NCI-H1417 (cell line): ENCODE measurements at regions not wholly inside any gene's neighbourhood (a gene's known extent, or its start where the extent isn't known, plus 50 kb on each side); places are given as distances from the start of the nearest gene placed in this dataset.
"Not testable (repeated sequence)": the region's sequence is repeated elsewhere in the genome, so short reads cannot be mapped to it uniquely, and the experiment has no call there.

Experiments used
- DNase-seq, 3 experiments: peaks; one replicate each; lab custom pipeline; 2025; lab: John Stamatoyannopoulos, UW

- DNase-seq: no peak
These were observed 269.7 kb downstream of the UBE3D start for GRCh38 chr6:82795940-82796339.

DNA sequence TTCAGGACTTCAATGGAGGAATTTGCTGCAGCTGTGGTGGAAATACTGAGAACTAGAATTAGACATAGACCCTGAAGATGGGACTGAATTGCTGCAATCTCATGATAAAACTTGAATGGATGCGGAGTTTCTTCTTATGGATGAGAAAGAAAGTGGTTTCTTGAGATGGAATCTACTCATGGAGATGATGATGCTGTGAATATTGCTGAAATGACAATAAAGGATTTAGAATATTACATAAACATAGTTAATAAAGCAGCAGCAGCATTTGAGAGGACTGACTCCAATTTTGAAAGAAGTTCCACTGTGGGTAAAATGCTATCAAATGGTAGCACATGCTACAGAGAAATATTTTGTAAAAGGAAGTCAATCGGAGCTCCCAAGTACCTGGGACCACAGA, 264.6 kb downstream of the UBE3D start:
- no peak for DNase-seq

GRCh38 chr6:82816243-82816642, 249.4 kb downstream of the UBE3D start:
- DNase-seq: not testable (repeated sequence)

DNA sequence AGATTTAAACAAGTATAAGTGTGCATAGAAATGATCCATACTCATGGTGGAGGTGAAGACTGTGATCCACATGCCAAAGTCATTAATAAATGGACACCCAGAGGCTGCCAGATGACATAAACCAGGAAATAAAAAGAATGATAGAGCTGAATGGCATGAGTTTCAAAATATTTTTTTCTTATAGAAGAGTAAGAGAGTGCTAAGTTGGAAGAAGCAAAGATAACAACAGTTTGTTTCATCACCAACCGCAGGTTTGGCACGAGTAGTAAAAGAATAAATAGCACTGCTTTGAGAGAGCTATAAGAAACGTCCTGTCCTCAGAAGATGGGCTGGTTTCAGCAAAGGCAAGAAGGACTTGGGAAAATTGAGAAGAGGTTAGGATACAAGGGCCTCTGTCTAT, 246.9 kb downstream of the UBE3D start:
- DNase-seq: no peak

GRCh38 chr6:82823361-82823760, 242.3 kb downstream of the UBE3D start:
- DNase-seq: no peak

DNA sequence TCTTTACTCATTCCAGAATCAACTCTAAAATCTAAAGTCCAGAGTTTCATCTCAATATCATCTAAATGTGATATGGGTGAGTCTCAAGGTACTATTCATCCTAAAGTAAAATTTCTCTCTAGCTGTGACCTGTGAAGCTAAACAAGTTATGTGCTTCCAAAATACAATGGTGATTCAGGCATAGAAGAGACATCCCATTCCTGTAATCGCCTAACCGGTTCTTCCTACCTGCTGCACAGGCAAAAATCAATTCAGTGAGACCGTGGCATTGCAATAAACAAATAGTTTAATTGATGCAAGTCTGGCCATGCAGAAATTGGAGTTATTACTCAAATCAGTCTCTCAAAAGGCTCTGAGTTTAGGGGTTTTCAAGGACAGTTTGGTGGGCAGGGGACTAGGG, 232.8 kb downstream of the UBE3D start:
- DNase-seq: peak in 1 of 3 experiments; percentile 6

- no peak for DNase-seq
These were observed 232.2 kb downstream of the UBE3D start for GRCh38 chr6:82833481-82833880.

GRCh38 chr6:82836022-82836575, 229.5 kb downstream of the UBE3D start:
- no peak for DNase-seq

DNA sequence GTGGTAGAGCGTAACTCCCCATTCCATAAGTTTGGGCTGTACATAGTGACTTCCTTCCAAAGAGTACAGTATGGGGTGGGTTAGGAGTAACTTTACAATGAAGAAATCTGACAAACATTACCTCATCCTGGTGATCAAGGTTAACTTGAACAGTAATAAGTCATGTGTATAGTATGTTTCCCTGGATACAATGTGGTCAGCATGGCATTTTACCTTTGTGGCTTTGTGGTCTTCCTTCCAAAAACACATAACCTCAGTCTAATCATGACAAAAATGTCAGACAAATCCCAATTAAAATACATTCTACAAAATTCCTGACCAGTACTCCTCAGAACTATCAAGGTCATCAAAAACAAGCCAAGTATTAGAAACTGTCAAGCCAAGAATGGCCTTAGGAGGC, 225.1 kb downstream of the UBE3D start:
- no peak for DNase-seq

- DNase-seq: no peak
These were observed 224.3 kb downstream of the UBE3D start for GRCh38 chr6:82841309-82841708.
